Colon (tissue), 2 donors: ENCODE measurements at regions not wholly inside any gene's neighbourhood (a gene's known extent, or its start where the extent isn't known, plus 50 kb on each side); places are given as distances from the start of the nearest gene placed in this dataset.

Source experiments
- FAIRE-seq: peaks from 2 replicates; lab custom pipeline; 2012; peaks lifted over from hg19 to GRCh38; lab: Jason Lieb, UNC
- donor health status: control.
- donor health status: control.

GRCh38 chr9:11320989-11321388 is 708.2 kb upstream of the PTPRD start:
- FAIRE-seq, result no peak

- no peak for FAIRE-seq
Measured at GRCh38 chr9:11323457-11323856, 710.7 kb upstream of the PTPRD start.

DNA sequence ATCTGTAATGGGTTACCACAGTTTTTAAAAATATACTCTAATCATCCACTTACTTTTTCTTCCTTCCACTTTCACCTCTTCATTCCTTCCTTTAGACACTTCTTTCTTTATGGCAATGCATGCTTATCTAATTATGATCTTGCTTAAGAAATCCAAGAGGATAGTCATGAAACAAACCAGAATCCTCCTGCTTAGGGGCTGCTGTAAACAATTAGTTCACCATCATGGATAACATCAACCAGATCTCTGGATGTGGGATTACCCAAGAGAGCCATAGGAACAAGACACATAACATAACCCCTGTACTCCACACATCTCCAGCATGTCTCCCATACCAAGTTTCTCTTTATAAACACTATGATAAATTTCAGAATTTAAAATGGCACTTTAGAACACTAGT is 713.4 kb upstream of the PTPRD start:
- no peak for FAIRE-seq

DNA sequence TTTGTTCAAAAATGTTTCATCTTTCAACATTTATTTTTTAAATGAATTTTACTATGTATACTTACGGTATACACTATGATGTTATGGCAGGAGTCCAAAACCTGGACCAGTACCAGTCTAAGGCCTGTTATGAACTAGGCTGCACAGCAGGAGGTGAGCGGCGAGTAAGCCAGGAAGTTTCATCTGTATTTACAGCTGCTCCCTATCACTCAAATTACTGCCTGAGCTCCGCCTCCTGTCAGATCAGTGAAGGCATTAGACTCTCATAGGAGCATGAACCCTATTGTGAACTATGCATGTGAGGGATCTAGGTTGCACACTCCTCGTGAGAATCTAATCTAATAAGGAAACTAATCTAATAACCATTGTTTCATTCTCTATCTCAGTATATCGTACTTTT is 715.5 kb upstream of the PTPRD start:
- FAIRE-seq, result no peak

DNA sequence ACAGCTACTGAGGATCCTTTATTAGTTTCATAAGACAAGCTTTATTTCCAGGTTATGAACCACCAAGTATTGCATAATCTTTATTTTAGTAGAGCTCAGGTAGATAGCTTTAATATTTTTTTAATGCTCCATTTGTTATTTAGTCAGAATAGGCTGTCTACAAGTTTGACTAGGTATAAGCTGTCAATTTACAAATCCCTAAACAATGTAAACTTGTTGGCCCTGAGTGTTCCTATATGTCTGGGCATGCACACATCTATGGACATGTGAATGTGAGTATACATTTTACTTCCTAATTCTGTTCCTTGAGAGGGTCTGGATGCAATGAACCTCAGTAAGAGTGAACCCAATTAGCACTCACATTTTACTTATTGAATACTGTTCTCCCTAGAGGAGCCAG is 722.2 kb upstream of the PTPRD start:
- FAIRE-seq, result no peak

DNA sequence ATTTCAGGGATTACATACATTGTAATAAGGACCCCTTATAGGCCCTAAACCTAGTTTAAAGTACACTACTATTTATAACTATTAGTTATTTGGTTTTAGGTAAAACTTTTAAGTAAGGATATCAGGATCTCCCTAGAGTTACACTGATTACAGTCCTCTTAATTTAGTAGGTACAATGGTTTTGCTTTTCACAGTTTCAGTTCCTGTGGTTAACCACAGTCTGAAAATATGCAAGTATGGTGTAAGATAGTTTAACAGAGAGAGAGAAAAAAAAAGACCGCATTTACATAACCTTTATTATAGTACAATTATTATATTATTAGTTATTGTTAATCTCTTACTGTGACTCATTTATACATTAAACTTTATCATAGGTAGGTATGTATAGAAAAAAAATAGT is 725.3 kb upstream of the PTPRD start:
- no peak for FAIRE-seq

DNA sequence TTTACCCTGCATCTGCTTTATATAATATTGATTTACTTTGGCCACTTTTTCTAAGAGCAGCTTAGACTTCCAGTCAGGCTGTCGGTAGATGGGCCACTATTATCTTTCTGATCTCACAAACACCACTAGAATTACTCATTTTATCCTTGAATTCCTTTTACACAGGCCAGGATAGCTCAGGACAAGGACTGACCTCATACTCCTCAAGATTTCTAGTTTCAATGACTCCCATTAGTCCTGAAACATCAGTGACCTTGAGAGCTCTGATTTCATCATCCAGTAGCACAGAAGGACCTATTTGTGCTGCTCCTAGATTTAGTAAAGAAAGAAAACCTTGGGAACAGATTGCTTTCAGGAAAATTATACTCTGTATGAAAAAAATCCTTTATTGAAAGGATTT is 727.9 kb upstream of the PTPRD start:
- FAIRE-seq, result no peak

GRCh38 chr9:11347437-11347836 is 734.6 kb upstream of the PTPRD start:
- FAIRE-seq, result no peak

- FAIRE-seq, result no peak
Measured at GRCh38 chr9:11348366-11348765, 735.6 kb upstream of the PTPRD start.

DNA sequence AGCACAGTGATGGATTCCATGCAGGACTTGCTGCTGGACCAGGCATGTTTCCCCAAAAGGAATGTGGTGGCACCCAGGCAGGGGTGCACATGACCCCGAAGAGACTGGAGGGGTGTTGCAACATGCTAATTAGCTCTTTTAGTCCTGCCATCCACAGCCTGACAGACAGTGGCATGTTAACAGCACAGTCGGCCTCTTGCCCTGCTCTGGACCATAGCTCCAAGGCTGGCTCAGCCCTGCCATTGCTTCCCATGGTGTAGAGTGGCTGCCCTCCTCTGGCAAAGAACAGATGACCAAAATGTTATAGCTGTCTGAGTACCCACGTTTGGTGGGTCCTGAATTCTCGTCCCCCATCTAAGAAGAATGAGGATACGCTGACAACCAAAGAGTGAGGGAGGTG is 736.4 kb upstream of the PTPRD start:
- FAIRE-seq, result no peak

DNA sequence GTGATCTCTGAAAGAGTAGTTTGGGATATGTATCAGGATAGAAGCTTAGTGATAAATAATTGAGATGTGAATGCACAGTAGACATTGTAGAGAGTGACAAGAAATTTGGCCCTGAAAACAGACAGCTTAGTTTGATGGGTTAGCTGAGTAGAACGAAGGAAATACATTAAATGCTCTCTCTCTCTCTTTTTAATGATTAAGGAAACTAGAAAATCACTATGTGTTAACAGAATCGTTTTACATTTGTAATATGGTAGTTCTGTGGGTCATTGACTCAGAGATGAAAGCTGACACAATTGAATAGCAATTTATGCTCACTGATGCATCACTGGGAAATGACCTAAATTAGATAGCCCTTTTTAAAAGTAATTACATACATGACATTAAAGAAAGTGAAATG is 739.8 kb upstream of the PTPRD start:
- FAIRE-seq, result no peak

GRCh38 chr9:11356067-11356466 is 743.3 kb upstream of the PTPRD start:
- no peak for FAIRE-seq

DNA sequence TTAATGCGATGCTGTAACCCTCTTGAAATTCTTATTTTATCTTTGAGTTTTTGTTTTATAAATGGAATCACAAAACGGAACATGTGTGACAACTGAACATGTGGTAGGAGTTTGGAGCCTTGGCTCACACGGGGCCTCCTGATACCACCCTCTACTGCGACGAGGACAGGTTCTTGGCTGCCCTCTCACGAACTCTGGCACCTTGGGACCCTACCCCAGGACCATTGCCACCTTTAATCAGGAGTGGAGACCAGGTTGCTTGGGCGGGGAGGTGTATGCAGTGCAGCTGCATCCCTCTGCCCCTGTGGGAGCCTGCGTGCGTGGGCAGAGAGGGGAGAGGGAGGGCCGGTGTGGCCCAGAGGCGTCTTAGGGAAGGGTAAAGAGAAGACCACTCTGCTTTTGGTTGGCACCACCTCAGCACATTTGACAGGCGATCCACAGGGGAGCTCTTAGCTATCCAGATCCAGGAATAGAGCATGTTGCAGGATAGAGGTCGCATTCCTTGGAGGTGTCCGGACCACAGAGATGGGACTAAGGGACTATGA is 753.9 kb upstream of the PTPRD start:
- no peak for FAIRE-seq

DNA sequence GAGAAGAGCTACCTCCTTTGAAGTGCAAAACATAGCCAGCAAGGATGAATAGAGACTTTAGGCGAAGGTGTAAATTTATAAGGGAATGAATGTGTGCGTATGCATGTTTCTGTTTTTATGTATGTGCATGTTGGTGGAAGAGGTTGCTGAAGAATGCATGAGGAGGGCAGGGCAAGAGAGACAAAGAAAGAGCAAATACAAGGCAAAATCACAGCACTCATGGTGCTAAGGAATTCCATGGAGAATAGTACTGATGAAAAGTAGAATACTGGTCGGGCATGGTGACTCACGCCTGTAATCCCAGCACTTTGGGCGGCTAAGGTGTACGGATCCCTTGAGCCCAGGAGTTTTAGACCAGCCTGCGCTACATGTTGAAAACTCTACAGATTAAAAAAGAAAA is 762.1 kb upstream of the PTPRD start:
- no peak for FAIRE-seq

DNA sequence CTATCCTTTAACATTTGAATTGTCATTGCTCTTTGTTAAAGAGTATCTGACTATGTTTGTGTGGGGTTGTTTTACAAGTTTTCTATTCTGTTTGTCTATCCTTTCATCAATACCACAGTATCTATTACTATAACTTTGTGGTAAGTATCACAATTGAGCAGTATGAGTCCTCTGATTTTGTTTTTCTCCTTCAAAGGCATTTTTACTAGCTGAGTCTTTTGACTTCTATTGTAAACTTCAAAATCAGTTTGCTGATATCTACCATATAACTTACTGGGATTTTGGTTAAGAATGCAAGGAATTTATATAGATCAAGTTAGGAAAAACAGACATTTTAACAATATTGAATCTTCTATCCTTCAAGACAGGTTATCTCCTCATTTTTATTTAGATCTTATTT is 789.8 kb upstream of the PTPRD start:
- FAIRE-seq, result no peak

GRCh38 chr9:11414241-11414640 is 801.4 kb upstream of the PTPRD start:
- FAIRE-seq, result no peak

DNA sequence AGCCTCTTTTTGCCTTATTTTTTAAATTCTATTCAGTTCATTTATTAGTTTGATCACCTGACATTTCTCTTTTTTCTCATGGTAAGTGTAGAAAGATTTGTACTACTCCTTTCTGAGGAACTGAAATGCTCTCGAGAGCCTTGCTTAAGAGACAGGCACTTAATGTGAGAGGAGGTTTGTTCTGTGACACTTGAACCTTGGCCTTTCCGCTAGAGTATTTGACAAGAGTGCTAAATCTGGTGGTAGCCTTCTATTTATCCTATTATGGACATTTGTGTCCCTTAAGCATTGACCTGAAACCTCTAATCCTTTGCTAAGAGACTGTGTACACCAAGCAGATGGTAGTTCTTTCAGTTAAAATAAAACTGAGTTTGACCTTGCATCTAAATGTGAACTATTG is 805.0 kb upstream of the PTPRD start:
- FAIRE-seq, result no peak

DNA sequence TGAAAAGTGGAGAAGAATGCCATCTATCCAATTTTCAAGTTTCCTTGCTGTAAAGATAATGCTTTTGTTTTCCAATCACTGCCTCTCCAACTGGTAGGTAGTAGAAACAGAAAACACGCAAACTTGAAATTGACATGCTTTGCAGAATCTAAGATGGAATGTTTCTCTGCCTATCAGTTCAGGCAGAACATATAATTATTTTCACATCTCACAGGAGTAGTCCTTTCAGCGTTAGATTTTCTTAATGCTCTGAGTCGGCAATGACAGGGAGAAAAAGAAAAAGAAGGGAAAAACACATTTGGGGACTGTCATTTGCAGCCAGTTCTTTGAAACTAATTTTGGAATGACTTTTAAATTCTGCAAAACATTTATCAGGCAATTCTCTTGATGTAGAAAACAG is 818.7 kb upstream of the PTPRD start:
- FAIRE-seq, result no peak

GRCh38 chr9:11432361-11432760 is 819.6 kb upstream of the PTPRD start:
- no peak for FAIRE-seq

- FAIRE-seq, result no peak
Measured at GRCh38 chr9:11443631-11444030, 830.8 kb upstream of the PTPRD start.

GRCh38 chr9:11457825-11458790 is 845.3 kb upstream of the PTPRD start:
- FAIRE-seq, result no peak

- no peak for FAIRE-seq
Measured at GRCh38 chr9:11469745-11470144, 856.9 kb upstream of the PTPRD start.

DNA sequence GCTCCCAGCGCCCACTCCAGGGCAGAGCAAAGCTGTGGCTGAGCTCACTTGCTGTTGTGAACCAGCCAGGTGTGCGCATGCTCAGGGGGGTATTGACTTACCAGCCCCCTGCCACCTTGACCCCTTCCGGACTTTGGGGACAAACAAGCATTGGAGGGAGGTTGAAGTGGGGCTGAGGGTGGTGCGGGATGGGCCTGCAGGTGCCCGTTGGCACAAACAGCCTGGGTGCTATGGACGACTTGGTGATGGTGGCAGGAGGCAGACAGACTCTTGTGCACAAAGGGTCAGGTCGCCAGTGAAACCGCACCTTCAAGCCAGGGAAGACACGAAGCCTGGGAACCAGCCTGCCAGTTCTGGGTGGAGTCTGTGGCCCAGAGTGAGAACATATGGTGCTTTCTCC is 858.5 kb upstream of the PTPRD start:
- FAIRE-seq, result no peak

DNA sequence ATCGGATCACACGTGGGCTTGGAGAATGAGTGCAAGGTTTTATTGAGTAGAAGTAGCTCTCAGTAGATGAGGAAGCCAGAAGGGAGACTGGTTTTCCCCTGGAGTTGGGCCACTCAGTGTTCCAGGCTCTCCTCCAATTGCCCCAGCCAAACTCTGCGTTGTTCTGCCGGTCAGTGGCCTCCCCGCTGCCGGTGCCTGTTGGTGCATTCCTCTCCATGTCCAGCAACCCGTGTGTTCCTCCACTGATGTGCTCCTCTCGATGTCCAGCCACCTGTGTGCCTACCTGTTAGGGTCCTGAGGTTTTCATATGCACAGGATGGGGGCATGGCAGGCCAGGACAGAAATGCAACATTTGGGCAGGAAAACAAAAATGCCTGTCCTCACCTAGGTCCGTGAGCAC is 888.0 kb upstream of the PTPRD start:
- FAIRE-seq, result no peak
